COLO668 (cell line): ENCODE measurements at regions not wholly inside any gene's neighbourhood (a gene's known extent, or its start where the extent isn't known, plus 50 kb on each side); places are given as distances from the start of the nearest gene placed in this dataset.
A peak's percentile ranks its signal among the peaks of the same experiment; 100 is the strongest.

Source experiments
- DNase-seq: peaks from one replicate; lab custom pipeline; 2025; ENCODE audit not compliant: unreplicated experiment; lab: John Stamatoyannopoulos, UW

DNA sequence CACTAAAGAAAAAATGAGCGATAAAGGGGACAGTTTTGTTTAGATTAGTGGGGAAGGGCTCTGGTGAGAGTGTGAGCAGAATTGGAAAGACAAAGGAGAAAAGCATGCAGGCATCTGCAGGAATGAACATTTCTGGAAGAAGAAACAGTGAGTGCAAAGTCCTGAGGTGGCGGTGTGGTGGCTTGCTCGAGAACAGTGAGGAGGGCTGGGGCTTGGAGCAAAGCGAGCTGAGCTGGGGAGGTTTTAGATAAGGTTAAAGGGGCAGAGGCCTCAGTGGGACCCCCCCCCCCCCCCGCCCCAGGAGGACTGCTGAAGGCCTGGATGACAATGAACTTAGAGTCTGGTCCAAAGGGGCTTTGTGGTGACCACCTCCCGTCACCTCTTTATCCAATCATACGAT lies 202.7 kb upstream of the MVB12B start:
- DNase-seq: no peak

- DNase-seq: no peak
Measured at GRCh38 chr9:126125177-126125576, 201.5 kb upstream of the MVB12B start.

GRCh38 chr9:126125577-126125976 lies 201.1 kb upstream of the MVB12B start:
- DNase-seq: no peak

GRCh38 chr9:126125992-126126409 lies 200.6 kb upstream of the MVB12B start:
- no peak for DNase-seq

- no peak for DNase-seq
Measured at GRCh38 chr9:126126807-126127206, 199.8 kb upstream of the MVB12B start.

- no peak for DNase-seq
Measured at GRCh38 chr9:126127591-126127990, 199.0 kb upstream of the MVB12B start.

DNA sequence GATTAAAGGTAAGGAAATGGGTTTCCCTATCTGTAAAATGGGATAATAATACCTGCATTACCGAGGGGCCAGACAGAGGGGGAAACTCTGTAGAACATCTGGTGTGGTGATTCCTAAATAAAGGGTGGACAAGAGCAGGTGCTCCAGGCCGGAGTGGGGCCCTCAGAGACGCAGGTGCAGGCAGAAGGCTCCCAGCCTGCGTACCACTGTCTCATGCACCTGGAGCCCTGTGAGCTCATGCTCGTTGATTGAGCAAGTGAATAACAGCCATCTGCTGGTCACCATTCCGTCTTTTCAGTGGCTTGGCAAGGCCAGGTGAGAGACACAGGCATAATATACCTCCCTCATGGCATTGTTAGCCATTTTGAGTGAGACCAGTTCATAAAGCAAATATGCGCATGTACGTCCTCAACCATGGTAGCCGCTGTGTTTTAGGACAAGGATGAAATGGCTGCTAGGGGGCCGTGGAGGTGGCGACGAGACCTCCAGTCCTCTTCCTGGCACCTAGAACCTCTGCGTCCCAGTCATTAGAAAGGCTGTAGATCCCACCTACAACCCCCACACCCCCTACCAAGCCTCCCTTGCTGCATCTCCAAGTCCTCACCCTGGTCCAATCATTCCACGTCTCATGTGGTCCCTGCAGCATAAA lies 198.0 kb upstream of the MVB12B start:
- peak; percentile 70 for DNase-seq

DNA sequence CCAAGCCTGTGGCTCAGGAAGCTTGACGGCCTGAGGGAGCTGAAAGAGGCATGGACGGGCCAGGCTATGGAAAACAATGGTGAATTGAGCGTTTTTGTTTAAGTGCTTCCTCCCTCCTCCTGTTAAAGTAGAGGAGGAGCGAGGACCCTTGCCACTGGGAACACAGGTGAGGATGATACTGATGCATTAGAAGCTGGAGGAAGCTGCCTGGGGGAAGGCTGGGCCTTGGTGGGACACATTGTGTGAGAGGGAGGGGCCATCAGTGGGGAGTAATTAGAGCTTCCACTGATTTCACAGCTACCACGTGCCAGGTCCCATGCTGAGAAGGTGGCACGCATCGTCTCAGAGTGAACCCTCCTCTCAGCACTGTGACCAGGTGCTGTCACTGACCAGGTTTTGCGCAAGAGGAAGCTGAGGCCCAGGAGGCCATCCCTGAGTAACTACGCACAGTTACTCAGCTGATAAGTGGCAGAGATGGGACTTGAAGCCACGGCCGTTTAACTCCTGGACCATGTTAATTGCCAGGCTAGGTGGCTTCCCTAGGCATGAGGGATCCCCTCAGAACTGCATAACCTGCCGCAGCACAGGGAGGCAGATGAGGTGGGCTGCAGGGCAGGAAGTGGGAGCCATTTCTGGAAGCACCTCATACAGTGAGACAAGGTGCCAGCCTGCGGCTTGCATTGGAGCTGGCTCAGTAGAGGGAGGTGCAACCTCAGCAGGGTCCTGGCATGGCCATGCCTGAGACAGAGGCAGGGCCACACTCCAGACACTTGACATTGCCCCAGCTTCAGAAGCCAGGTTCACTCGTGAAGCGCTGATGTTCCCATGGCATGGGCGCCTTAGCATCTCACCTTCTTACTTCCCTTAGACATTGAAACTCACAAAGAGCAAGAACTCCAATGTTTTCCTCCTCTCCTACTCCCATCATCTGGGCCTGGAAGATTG lies 195.3 kb upstream of the MVB12B start:
- DNase-seq: no peak

DNA sequence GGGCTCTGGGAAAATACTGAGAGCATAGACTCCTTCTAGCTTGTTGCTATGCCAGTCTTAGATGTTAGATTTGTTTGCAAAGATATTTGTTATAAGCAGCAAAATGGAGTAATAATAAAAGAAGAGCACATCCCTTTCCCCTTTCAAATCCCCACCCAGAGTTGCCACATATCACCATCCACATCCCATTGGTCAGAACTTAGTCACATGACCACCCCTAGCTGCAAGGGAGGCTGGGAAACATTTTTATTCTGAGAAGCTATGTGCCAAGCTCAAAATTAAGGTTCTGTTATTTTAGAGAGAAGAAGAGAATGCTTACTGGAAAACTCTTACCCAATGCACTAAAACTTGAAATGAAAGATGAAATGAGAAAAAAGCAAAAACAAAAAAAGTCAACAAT lies 193.9 kb upstream of the MVB12B start:
- DNase-seq: no peak

DNA sequence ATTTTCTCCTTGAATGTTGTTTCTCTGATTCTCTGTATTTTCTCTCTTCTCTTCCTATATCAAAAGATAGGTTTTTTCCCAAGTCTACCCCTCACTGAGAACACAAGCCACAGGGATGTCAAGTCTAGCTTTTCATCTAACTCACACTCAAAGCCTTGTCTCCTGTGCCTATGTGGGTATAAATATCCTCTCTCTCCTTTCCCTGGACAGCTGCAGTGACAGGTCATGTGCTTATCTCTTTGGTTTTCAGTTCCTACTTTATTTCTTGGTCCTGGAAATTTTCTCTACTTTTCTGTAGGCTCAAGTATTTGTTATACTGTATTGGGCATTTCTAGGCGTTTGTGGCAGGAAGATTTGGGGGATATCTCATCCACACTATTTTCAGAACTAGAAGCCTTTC lies 182.4 kb upstream of the MVB12B start:
- no peak for DNase-seq

GRCh38 chr9:126144603-126145456 lies 181.8 kb upstream of the MVB12B start:
- DNase-seq: no peak

DNA sequence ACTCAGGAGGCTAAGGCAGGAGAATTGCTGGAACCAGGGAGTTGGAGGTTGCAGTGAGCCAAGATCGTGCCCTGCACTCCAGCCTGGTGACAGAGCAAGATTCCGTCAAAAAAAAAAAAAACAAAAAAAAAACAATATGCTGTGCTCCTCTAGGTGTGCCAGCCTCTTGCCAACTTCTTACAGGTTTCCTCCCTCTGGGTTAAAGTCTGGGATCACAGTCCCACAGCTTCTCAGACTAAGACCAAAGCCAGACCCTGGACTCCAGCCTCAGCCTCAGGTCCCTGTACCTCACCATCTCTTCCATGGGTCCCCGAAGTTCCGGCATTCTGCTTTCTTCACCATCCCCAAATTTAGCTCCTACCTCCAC lies 180.8 kb upstream of the MVB12B start:
- DNase-seq: no peak

DNA sequence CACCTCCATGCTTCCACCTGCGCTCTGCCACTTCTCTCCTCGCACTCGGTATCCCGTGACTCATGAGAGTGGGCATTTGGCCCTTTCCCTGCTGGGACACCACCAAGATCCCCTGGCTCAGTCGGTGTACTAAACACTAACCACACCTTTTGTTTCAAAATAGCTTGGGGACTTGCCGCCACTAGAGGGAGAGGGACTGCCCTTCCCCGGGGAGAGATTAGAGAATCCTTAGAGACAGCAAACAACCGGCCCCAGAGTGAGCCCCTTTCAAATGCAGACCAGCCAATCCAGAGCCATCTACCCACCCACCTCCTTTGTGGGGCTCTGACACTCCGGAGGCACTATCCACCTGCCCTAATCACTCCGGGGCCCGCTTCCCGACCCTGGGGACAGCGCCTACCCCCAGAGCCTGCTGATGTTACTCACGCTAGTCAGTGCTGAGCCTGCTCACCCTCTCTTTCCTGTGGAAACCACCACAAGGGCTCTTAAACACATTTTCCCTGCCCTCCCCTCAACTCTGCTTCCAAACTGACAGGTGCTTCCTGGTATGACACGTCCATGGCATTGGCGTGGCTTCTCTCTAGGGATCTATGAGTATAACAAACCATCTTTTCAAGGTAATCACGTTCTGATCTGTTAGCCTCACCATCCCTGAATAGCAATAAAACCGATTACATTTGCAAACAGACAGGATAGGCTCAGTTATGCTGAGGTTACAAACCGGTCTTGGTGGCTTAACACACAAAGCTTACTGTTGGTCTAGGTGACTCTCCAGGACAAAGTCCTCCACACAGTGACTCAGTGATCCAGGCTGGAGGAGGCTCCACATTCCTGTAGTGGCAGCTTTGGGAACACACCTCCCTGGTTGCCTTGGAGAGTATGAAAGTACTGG lies 180.1 kb upstream of the MVB12B start:
- DNase-seq: peak; percentile 68

GRCh38 chr9:126147186-126147935 lies 179.3 kb upstream of the MVB12B start:
- DNase-seq: no peak

GRCh38 chr9:126147936-126148870 lies 178.4 kb upstream of the MVB12B start:
- DNase-seq: no peak

DNA sequence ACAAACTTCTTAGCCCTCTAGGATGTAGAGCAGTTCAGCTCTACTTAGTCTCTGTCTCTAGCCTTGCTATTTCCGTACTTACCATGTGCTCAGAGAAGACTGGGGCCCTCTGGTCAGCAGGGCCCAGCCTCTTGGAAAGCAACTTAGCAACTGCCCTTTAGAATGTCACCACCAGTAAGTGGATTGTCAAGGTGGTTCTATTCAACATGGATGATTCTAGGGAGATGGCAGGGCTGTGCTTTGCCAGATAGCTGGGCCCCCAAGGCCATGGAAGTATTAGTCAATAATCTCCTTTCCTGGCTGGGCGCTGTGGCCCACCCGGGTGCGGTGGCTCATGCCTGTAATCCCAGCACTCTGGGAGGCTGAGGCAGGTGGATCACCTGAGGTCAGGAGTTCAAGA lies 177.6 kb upstream of the MVB12B start:
- DNase-seq: no peak

DNA sequence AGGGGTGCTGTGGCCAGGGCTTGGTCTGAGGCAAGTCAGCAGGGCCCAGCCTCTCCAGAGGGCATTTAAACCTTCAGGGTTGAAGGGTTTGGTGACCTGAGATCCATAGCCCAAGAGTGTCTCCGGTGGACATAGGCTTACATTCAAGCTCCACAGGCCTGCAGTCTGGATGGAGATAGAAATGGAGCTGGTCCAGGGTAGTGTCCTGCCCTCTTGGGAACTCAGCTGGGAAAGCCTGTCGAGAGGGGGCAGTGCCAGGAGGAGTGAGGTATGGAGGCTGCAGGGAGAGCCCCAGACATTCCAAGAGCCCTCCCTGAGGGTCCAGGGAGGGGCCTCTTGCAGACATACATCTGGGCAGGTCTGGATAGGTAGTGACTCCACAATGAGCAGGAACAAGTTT lies 177.0 kb upstream of the MVB12B start:
- no peak for DNase-seq

- DNase-seq: peak; percentile 23
Measured at GRCh38 chr9:126150411-126151030, 176.1 kb upstream of the MVB12B start.
